Adrenal gland (tissue), 5 donors: ENCODE measurements at regions not wholly inside any gene's neighbourhood (a gene's known extent, or its start where the extent isn't known, plus 50 kb on each side); places are given as distances from the start of the nearest gene placed in this dataset.

ENCODE experiments used
- POLR2A ChIP-seq, 2 donors: fragments of 450-650 bp; IDR thresholded peaks; one replicate each; pipeline ENCODE4 v1.6.1; 2017; ENCODE audit warnings: antibody characterized with exemption in 2 of 2, mild to moderate bottlenecking in 2 of 2, moderate library complexity in 1 of 2
- TF ChIP-seq, protein P1 (sequence below), 6 experiments: fragments of 450-650 bp in 4 of 6; fragments of 200-600 bp in 2 of 6; sonication (generic) in 1 of 6; IDR thresholded peaks; 1 replicate in 5 of 6; 2 replicates in 1 of 6; pipeline versions ENCODE4 v1.5.1 to v1.8.0; 2016 to 2021; ENCODE audit warnings: antibody characterized with exemption in 6 of 6, mild to moderate bottlenecking in 2 of 6, moderate library complexity in 1 of 6
- donor health status: DM: no; HTN: no; CAD: no.

DNA sequence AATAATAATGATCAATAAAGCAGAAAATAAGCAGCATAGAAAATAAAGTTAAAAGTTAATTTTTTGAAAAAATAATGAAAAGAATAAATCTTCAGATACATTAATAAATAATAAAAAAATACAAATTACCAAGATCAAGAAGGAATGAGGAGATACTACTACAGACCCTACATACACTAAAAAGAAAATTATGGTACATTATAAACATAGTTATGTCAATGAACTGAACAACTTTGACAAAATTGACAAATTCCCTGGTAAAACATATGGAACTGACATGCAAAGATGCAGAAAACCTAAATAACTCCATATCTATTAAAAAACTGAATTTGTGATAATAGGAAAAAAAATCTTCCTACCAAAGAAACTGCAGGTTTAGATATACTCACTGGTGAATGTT is 456.7 kb downstream of the PMP22 start:
- TF ChIP-seq POLR2A (IDR thresholded peaks at IDR 0.05): no peak
- TF ChIP-seq, protein P1, sequence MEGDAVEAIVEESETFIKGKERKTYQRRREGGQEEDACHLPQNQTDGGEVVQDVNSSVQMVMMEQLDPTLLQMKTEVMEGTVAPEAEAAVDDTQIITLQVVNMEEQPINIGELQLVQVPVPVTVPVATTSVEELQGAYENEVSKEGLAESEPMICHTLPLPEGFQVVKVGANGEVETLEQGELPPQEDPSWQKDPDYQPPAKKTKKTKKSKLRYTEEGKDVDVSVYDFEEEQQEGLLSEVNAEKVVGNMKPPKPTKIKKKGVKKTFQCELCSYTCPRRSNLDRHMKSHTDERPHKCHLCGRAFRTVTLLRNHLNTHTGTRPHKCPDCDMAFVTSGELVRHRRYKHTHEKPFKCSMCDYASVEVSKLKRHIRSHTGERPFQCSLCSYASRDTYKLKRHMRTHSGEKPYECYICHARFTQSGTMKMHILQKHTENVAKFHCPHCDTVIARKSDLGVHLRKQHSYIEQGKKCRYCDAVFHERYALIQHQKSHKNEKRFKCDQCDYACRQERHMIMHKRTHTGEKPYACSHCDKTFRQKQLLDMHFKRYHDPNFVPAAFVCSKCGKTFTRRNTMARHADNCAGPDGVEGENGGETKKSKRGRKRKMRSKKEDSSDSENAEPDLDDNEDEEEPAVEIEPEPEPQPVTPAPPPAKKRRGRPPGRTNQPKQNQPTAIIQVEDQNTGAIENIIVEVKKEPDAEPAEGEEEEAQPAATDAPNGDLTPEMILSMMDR (IDR thresholded peaks at IDR 0.05): no peak
